GM12892 (cell line): ENCODE measurements at regions not wholly inside any gene's neighbourhood (a gene's known extent, or its start where the extent isn't known, plus 50 kb on each side); places are given as distances from the start of the nearest gene placed in this dataset.

Experiments used
- POLR2A ChIP-seq: IDR thresholded peaks from 2 replicates; pipeline ENCODE4 v1.6.1; 2011; ENCODE audit warnings: low read depth, low read length, control low read depth
- POLR2AphosphoS5 ChIP-seq: IDR thresholded peaks from 2 replicates; pipeline ENCODE4 v1.6.1; 2011; ENCODE audit warnings: low read depth, low read length, control low read depth
- TAF1 ChIP-seq: IDR thresholded peaks from 2 replicates; pipeline ENCODE4 v1.6.1; 2011; ENCODE audit warnings: low read depth, mild to moderate bottlenecking, control low read depth, low read length, borderline replicate concordance

GRCh38 chrX:55142919-55143310 lies 54.1 kb downstream of the PAGE2 start:
- no peak for TF ChIP-seq POLR2A
- TF ChIP-seq TAF1, result no peak
- TF ChIP-seq POLR2AphosphoS5, result no peak
